Nephron progenitor cell (in vitro differentiated cells): ENCODE measurements at regions not wholly inside any gene's neighbourhood (a gene's known extent, or its start where the extent isn't known, plus 50 kb on each side); places are given as distances from the start of the nearest gene placed in this dataset.

Experiments
- DNase-seq: peaks from one replicate; pipeline ENCODE4 v3.0.0; 2021
- H3K27ac Mint-ChIP-seq: 2 replicates; pipeline ENCODE4 v1.8.0; 2021; ENCODE audit warnings: mild to moderate bottlenecking, moderate library complexity, mixed read lengths
- H3K27me3 Mint-ChIP-seq: 2 replicates; pipeline ENCODE4 v1.8.0; 2021; ENCODE audit warnings: mild to moderate bottlenecking, low read depth, mixed read lengths; ENCODE audit not compliant: poor library complexity
- H3K36me3 Mint-ChIP-seq: 2 replicates; pipeline ENCODE4 v1.8.0; 2021; ENCODE audit warnings: low read depth, mixed read lengths
- H3K4me1 Mint-ChIP-seq: 2 replicates; pipeline ENCODE4 v1.8.0; 2021; ENCODE audit warnings: mixed read lengths
- H3K4me3 Mint-ChIP-seq: 2 replicates; pipeline ENCODE4 v1.8.0; 2021; ENCODE audit warnings: mild to moderate bottlenecking, moderate library complexity, mixed read lengths
- H3K9me3 Mint-ChIP-seq: 2 replicates; pipeline ENCODE4 v1.8.0; 2021; ENCODE audit warnings: mild to moderate bottlenecking, moderate library complexity, mixed read lengths
- CTCF ChIP-seq: fragments of 200-600 bp; sonication (generic); IDR thresholded peaks from 2 replicates; pipeline ENCODE4 v1.5.0; 2021; ENCODE audit warnings: antibody characterized with exemption

- TF ChIP-seq CTCF: no peak
- no peaks in the 10 kb centered on the region for H3K9me3 Mint-ChIP-seq
- no peak overlapping the region for H3K4me3 Mint-ChIP-seq
- H3K4me1 Mint-ChIP-seq: peaks cover 20% of the 10 kb centered on the region
- no peak for DNase-seq
- no peaks in the 10 kb centered on the region for H3K27me3 Mint-ChIP-seq
- peaks cover 3% of the 10 kb centered on the region for H3K36me3 Mint-ChIP-seq
- no peak overlapping the region for H3K27ac Mint-ChIP-seq
These were observed 260.0 kb downstream of the FAT3 start for GRCh38 chr11:92484570-92484969.

GRCh38 chr11:92489826-92490399, 265.3 kb downstream of the FAT3 start:
- Mint-ChIP-seq H3K27ac (no peak overlapping the region), H3K4me3 (no peak overlapping the region), H3K9me3 (no peaks in the 10 kb centered on the region), H3K36me3 (peaks cover 10% of the 10 kb centered on the region), H3K4me1 (peaks cover 17% of the 10 kb centered on the region), H3K27me3 (no peaks in the 10 kb centered on the region)
- no peak for DNase-seq
- no peak for TF ChIP-seq CTCF

GRCh38 chr11:92492372-92492771, 267.8 kb downstream of the FAT3 start:
- no peak overlapping the region for H3K27ac Mint-ChIP-seq
- DNase-seq: no peak
- H3K4me3 Mint-ChIP-seq: no peak overlapping the region
- H3K4me1 Mint-ChIP-seq: peaks cover 23% of the 10 kb centered on the region
- peaks cover 10% of the 10 kb centered on the region for H3K36me3 Mint-ChIP-seq
- TF ChIP-seq CTCF: no peak
- H3K27me3 Mint-ChIP-seq: no peaks in the 10 kb centered on the region
- no peaks in the 10 kb centered on the region for H3K9me3 Mint-ChIP-seq

GRCh38 chr11:92495107-92495793, 270.6 kb downstream of the FAT3 start:
- Mint-ChIP-seq H3K4me3 (no peak overlapping the region), H3K36me3 (peaks cover 10% of the 10 kb centered on the region), H3K4me1 (peaks cover 20% of the 10 kb centered on the region), H3K9me3 (no peaks in the 10 kb centered on the region), H3K27ac (no peak overlapping the region), H3K27me3 (no peaks in the 10 kb centered on the region)
- TF ChIP-seq CTCF: no peak
- DNase-seq: no peak

GRCh38 chr11:92500453-92500852, 275.8 kb downstream of the FAT3 start:
- Mint-ChIP-seq H3K4me1 (peaks cover 29% of the 10 kb centered on the region), H3K9me3 (no peaks in the 10 kb centered on the region), H3K36me3 (no peaks in the 10 kb centered on the region), H3K27me3 (peaks cover 4% of the 10 kb centered on the region), H3K27ac (no peak overlapping the region), H3K4me3 (no peak overlapping the region)
- DNase-seq: no peak
- no peak for TF ChIP-seq CTCF
